A673 (cell line): ENCODE measurements at regions not wholly inside any gene's neighbourhood (a gene's known extent, or its start where the extent isn't known, plus 50 kb on each side); places are given as distances from the start of the nearest gene placed in this dataset.

Source experiments
- BruUV-seq: library from RNA; stranded (reverse); fragments of 400-500 nt; replicated peaks from 2 replicates; lab custom pipeline; 2021; lab: Mats Ljungman, UMichigan
- CTCF ChIA-PET: fragments of 300-600 bp; sonication (Branson Sonifier 250); formaldehyde crosslinking; loops from one replicate; lab custom pipeline; 2022; ENCODE audit warnings: antibody characterized with exemption; lab: Charles Lee
- POLR2A ChIA-PET: fragments of 300-600 bp; sonication (Branson Sonifier 250); formaldehyde crosslinking; loops from one replicate; lab custom pipeline; 2022; ENCODE audit warnings: antibody characterized with exemption; ENCODE audit not compliant: low non-redundant PET; lab: Charles Lee
- DNase-seq: peaks from one replicate; pipeline ENCODE4 v3.0.0-alpha.2; 2015; ENCODE audit warnings: low spot score
- H3K27ac ChIP-seq: fragments of 200-600 bp; sonication (generic); 2 replicates; pipeline ENCODE4 v1.5.1; 2016; ENCODE audit warnings: mixed run types, low read depth, mild to moderate bottlenecking, mixed read lengths, antibody characterized with exemption, low read length; ENCODE audit not compliant: poor library complexity, severe bottlenecking
- H3K27me3 ChIP-seq: fragments of 200-600 bp; sonication (generic); replicated peaks from 2 replicates; pipeline ENCODE4 v1.6.1; 2017; ENCODE audit warnings: mixed run types, low read depth, mild to moderate bottlenecking, mixed read lengths, antibody characterized with exemption, low read length; ENCODE audit not compliant: insufficient read depth, poor library complexity
- H3K36me3 ChIP-seq: fragments of 200-600 bp; sonication (generic); 2 replicates; pipeline ENCODE4 v1.6.1; 2016; ENCODE audit warnings: mixed run types, mild to moderate bottlenecking, mixed read lengths, antibody characterized with exemption, low read length; ENCODE audit not compliant: insufficient read depth, poor library complexity, severe bottlenecking
- H3K4me1 ChIP-seq: fragments of 200-600 bp; sonication (generic); 2 replicates; pipeline ENCODE4 v1.6.1; 2017; ENCODE audit warnings: mixed run types, mild to moderate bottlenecking, mixed read lengths, antibody characterized with exemption, low read length; ENCODE audit not compliant: insufficient read depth, poor library complexity, severe bottlenecking
- H3K4me3 ChIP-seq: fragments of 200-600 bp; sonication (generic); 2 replicates; pipeline ENCODE4 v1.5.1; 2016; ENCODE audit warnings: low read depth, mixed run types, mild to moderate bottlenecking, mixed read lengths, low read length; ENCODE audit not compliant: poor library complexity, severe bottlenecking
- H3K9me3 ChIP-seq: fragments of 200-600 bp; sonication (generic); 2 replicates; pipeline ENCODE4 v1.6.1; 2016; ENCODE audit warnings: mixed run types, low read depth, mild to moderate bottlenecking, mixed read lengths, antibody characterized with exemption, low read length; ENCODE audit not compliant: poor library complexity, severe bottlenecking
- CTCF ChIP-seq: fragments of 300-800, 200-600 bp; sonication (generic); conservative IDR thresholded peaks from 2 replicates; pipeline ENCODE4 v1.5.1; 2017; ENCODE audit warnings: low read depth, mild to moderate bottlenecking, antibody characterized with exemption, low read length, moderate library complexity, mixed read lengths
- EZH2 ChIP-seq: fragments of 200-600 bp; sonication (generic); IDR thresholded peaks from 2 replicates; pipeline ENCODE4 v1.6.1; 2017; ENCODE audit warnings: borderline replicate concordance, low read depth, mild to moderate bottlenecking, mixed read lengths, antibody characterized with exemption, low read length; ENCODE audit not compliant: poor library complexity, severe bottlenecking
- intact Hi-C: fragments of 100-400 bp; cut with micrococcal nuclease; formaldehyde crosslinking; loops from one replicate; pipeline ENCODE4 v1.10.0; 2022; ENCODE audit not compliant: unreplicated experiment

GRCh38 chr12:24118668-24119067, 169.2 kb upstream of the SOX5 start:
- Histone ChIP-seq H3K36me3 (no peaks in the 10 kb centered on the region), H3K4me1 (peaks cover 13% of the 10 kb centered on the region), H3K27ac (no peak overlapping the region), H3K4me3 (no peak overlapping the region), H3K27me3 (no peaks in the 10 kb centered on the region), H3K9me3 (no peaks in the 10 kb centered on the region)
- intact Hi-C loops: loop anchor here (10.0 kb wide), 1 partner anchor 606 kb away; no protein-coding TSS in a partner anchor
- POLR2A ChIA-PET: no interaction called here
- BruUV-seq: no TSS peak
- CTCF ChIA-PET: no interaction called here
- no peak for TF ChIP-seq CTCF
- TF ChIP-seq EZH2: no peak
- no peak for DNase-seq

- CTCF ChIA-PET: no interaction called here
- no peaks in the 10 kb centered on the region for H3K9me3 ChIP-seq
- intact Hi-C loops: loop anchor here (10.0 kb wide), 1 partner anchor 608 kb away; no protein-coding TSS in a partner anchor
Observed at GRCh38 chr12:24116548-24116947, 167.1 kb upstream of the SOX5 start.

GRCh38 chr12:24113701-24114100, 164.2 kb upstream of the SOX5 start:
- H3K4me3 ChIP-seq: no peak overlapping the region
- intact Hi-C loops: loop anchor here (10.0 kb wide), 1 partner anchor 611 kb away; no protein-coding TSS in a partner anchor
- peak overlapping the region; percentile 52 for H3K27ac ChIP-seq
- TF ChIP-seq EZH2 (no peak), CTCF (no peak)
- no peaks in the 10 kb centered on the region for H3K36me3 ChIP-seq
- H3K27me3 ChIP-seq: no peaks in the 10 kb centered on the region
- ChIA-PET POLR2A (interaction anchor here (0.6 kb wide), 1 partner anchor 286 kb away, joined by 3 read pairs; no protein-coding TSS in a partner anchor), CTCF (interaction anchor here (0.6 kb wide), 1 partner anchor 686 kb away, joined by 5 read pairs; no protein-coding TSS in a partner anchor)
- peak; percentile 80 for DNase-seq
- peaks cover 39% of the 10 kb centered on the region for H3K4me1 ChIP-seq
- BruUV-seq: no TSS peak
- no peaks in the 10 kb centered on the region for H3K9me3 ChIP-seq

More at GRCh38 chr12:24116548-24116947, 167.1 kb upstream of the SOX5 start:
- DNase-seq: no peak
- H3K27me3 ChIP-seq: no peaks in the 10 kb centered on the region
- POLR2A ChIA-PET: no interaction called here
- BruUV-seq: no TSS peak
- H3K27ac ChIP-seq: no peak overlapping the region
- H3K4me1 ChIP-seq: peaks cover 20% of the 10 kb centered on the region
- TF ChIP-seq CTCF (no peak), EZH2 (no peak)
- H3K36me3 ChIP-seq: no peaks in the 10 kb centered on the region
- no peak overlapping the region for H3K4me3 ChIP-seq
